GM10266 (cell line): ENCODE measurements at regions not wholly inside any gene's neighbourhood (a gene's known extent, or its start where the extent isn't known, plus 50 kb on each side); places are given as distances from the start of the nearest gene placed in this dataset.

Experiments used
- DNase-seq: peaks from one replicate; pipeline ENCODE4 v3.0.0; 2012; ENCODE audit errors: extremely low spot score
- CTCF ChIP-seq: IDR thresholded peaks from 2 replicates; pipeline ENCODE4 v1.5.1; 2012; ENCODE audit warnings: mild to moderate bottlenecking, low read depth; ENCODE audit not compliant: control insufficient read depth, insufficient read depth; ENCODE audit errors: missing control alignments

DNA sequence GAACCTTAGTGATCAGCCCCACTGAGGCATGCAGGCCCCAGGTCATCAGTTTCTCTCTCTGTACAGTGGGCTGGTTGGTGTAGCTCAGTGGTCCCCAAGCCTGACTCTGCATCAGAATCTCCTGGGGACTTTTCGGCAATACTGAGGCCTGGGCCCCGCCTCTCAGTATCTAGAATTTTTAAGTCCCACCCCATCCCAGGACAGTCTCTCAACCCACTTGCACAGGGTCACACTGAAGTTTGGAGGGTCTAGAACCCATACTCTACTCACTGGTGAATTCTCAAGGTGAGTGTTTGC, 216.4 kb downstream of the MATN1 start:
- TF ChIP-seq CTCF, result no peak
- DNase-seq, result no peak

DNA sequence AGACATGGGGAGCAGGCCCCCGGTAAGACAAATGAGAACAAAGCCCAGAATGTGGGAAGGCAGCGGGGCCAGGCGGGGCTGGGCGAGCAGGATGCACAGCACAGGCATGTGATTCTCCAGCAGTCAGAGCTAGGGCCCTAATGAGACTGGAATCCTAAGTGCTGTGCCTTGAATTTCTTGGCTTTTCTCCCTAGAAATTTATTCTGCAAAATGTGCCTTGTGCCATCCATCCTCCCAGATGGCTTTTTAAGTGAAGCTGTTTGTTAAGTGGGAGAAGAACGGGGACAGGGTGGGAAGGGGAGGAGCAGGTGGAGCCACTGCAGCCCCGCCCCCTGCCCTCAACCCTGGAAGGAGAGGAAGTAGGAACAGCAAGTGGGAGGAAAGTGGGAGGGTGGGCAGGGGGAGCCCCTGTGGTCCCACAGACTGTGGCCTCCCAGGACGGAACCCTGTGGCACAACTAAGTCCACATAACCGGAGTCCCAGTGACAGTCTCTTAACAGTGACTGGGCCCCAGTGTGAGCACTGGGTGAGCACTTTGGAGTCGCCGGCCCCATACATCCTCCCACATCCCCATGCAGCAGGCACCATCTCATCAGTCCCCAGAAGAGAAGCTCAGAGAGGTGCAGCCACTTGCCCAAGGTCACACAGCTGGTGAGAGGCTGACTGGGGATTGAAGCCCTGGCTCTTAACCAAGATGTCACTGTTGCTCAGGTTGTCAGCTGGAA, 216.9 kb downstream of the MATN1 start:
- TF ChIP-seq CTCF, result no peak
- no peak for DNase-seq

DNA sequence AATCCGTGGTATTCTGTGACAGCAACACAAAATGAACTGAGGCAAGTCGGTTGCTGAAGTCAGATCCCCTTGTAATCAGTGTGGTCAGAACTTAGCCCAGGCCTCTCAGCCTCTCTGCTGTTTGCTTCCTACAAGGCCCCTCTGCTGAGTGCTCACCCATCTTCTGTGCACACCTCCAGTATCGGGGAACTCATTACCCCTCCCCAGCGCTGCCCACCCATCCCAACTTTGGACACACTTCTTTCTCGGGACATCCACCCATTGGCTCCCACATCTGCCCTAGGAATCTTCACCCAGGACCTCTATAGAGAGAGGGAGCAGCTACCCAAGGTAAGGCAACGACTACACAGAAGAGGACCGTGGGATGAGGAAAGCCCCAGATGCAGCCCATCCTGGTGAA, 217.5 kb downstream of the MATN1 start:
- DNase-seq, result no peak
- TF ChIP-seq CTCF, result no peak

DNA sequence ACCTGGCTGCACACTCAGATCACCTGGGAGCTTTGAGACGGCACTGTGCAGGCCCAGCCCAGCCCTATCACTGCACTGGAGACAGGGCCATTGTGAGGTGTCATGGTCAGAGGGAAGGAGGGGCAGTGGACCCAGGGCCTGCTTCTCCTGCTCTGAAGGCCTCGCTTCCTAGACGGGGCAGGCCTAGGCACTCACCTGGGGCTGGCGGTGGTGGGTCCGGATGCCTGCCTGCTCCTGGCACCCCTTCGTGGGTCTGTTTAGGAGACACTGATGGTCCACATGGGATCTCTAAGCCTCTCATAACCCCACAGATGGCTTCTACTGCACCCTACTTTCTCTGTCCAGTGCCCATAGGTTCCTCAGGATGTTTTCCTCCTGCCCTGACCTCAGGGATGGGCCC, 230.9 kb downstream of the MATN1 start:
- DNase-seq, result no peak
- TF ChIP-seq CTCF, result no peak

DNA sequence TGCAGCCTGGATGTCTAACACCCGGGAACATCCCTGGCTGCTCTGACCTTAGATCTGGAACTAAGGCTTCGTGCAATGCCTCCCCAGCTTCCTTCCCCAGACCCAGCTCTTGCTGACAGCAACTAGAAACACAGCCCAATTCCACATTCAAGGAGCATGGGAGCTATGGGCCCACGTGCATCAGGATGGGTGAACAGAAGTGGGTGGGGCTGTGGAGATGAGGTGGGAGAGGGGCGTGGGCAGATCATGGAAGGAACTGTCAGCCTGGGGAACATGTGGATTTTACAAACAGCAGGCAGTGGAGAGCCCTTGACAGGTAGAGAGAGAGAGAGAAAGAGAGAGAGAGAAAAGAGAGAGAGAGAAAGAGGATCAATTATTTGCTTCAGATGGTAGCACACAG, 231.6 kb downstream of the MATN1 start:
- no peak for DNase-seq
- no peak for TF ChIP-seq CTCF

DNA sequence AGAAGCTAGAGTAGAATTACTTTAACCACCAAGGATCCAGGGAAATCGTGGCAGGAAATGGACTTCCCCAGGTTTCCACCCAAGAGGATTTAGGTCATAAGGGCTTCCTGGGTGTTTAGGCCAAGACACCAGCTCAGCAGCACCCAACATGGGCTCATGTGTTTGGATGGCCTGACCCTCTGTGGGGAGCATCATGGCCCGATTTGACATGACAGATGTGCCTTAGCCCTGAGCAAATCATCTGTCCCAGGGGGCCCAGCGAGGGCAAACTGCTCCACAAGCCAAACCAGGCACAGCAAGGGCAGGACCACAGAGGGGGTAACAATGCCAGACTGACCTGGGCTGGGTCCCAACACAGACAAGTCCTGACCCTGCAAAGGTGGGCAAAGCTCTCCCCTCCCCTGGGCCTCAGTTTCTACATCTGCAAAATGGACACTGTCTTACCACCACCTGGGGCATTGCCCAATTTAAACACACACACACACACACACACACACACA, 232.8 kb downstream of the MATN1 start:
- DNase-seq, result no peak
- no peak for TF ChIP-seq CTCF

GRCh38 chr1:30489737-30490389, 233.5 kb downstream of the MATN1 start:
- DNase-seq, result no peak
- TF ChIP-seq CTCF, result no peak
